ENCODE measurements at regions not wholly inside any gene's neighbourhood (a gene's known extent, or its start where the extent isn't known, plus 50 kb on each side); places are given as distances from the start of the nearest gene placed in this dataset.

- H3K36me3 ChIP-seq, result peaks cover 0 to 46% (median 0%) of the 10 kb centered on the region in 3 donors
- H3K27ac ChIP-seq, result no peak overlapping the region
- H3K9me3 ChIP-seq, result no peaks in the 10 kb centered on the region
- TF ChIP-seq POLR2A (IDR thresholded peaks at IDR 0.05) (no peak), CTCF (IDR thresholded peaks at IDR 0.05) (no peak)
- no peak for DNase-seq (ENCODE audit: low spot score in 2 of 2)
- no peaks in the 10 kb centered on the region for H3K4me1 ChIP-seq
- H3K4me3 ChIP-seq, result no peak overlapping the region
- no peaks in the 10 kb centered on the region for H3K27me3 ChIP-seq
These were observed 102.3 kb downstream of the NOC3L start for GRCh38 chr10:94260455-94260854.

GRCh38 chr10:94264085-94264484, 98.7 kb downstream of the NOC3L start:
- Histone ChIP-seq H3K36me3 (peaks cover 0 to 63% (median 0%) of the 10 kb centered on the region in 3 donors), H3K9me3 (no peaks in the 10 kb centered on the region), H3K27ac (no peak overlapping the region), H3K27me3 (no peaks in the 10 kb centered on the region), H3K4me3 (no peak overlapping the region), H3K4me1 (peaks cover 0 to 3% (median 0%) of the 10 kb centered on the region in 4 donors)
- 62 to 71% methylated on average over 3 of the region's 3 CpGs for WGBS, 2 donors
- DNase-seq (ENCODE audit: low spot score in 2 of 2), result no peak
- TF ChIP-seq EP300 (IDR thresholded peaks at IDR 0.05), result no peak
- no peak for TF ChIP-seq POLR2A (IDR thresholded peaks at IDR 0.05)
- TF ChIP-seq CTCF (IDR thresholded peaks at IDR 0.05), result no peak

- no peak overlapping the region for H3K4me3 ChIP-seq
- H3K36me3 ChIP-seq, result peaks cover 0 to 60% (median 0%) of the 10 kb centered on the region in 3 donors
- H3K4me1 ChIP-seq, result peaks cover 0 to 3% (median 0%) of the 10 kb centered on the region in 4 donors
- no peaks in the 10 kb centered on the region for H3K27me3 ChIP-seq
- TF ChIP-seq POLR2A (IDR thresholded peaks at IDR 0.05), result no peak
- TF ChIP-seq EP300 (IDR thresholded peaks at IDR 0.05), result no peak
- TF ChIP-seq CTCF (IDR thresholded peaks at IDR 0.05), result no peak
- no peaks in the 10 kb centered on the region for H3K9me3 ChIP-seq
- H3K27ac ChIP-seq, result no peak overlapping the region
- WGBS, 2 donors, result 12 to 17% methylated on average over 2 of the region's 2 CpGs
- no peak for DNase-seq (ENCODE audit: low spot score in 2 of 2)
These were observed 96.6 kb downstream of the NOC3L start for GRCh38 chr10:94266091-94266490.

GRCh38 chr10:94268652-94269051, 94.1 kb downstream of the NOC3L start:
- peaks cover 0 to 8% (median 0%) of the 10 kb centered on the region in 4 donors for H3K9me3 ChIP-seq
- 96 to 98% methylated on average over 6 of the region's 6 CpGs for WGBS, 2 donors
- no peak for DNase-seq (ENCODE audit: low spot score in 2 of 2)
- H3K4me1 ChIP-seq, result peaks cover 0 to 3% (median under 1%) of the 10 kb centered on the region in 4 donors
- no peak overlapping the region for H3K4me3 ChIP-seq
- TF ChIP-seq POLR2A (IDR thresholded peaks at IDR 0.05) (no peak), CTCF (IDR thresholded peaks at IDR 0.05) (no peak), EP300 (IDR thresholded peaks at IDR 0.05) (no peak)
- no peaks in the 10 kb centered on the region for H3K27me3 ChIP-seq
- peaks cover 0 to 67% (median 0%) of the 10 kb centered on the region in 3 donors for H3K36me3 ChIP-seq
- H3K27ac ChIP-seq, result no peak overlapping the region

- WGBS, 2 donors, result 61 to 75% methylated on average over 3 to 6 of the region's 6 CpGs
- Histone ChIP-seq H3K9me3 (peaks cover 0 to 8% (median 0%) of the 10 kb centered on the region in 4 donors), H3K4me1 (peaks cover 0 to 14% (median 0%) of the 10 kb centered on the region in 4 donors), H3K4me3 (no peak overlapping the region), H3K27me3 (no peaks in the 10 kb centered on the region), H3K36me3 (peaks cover 0 to 78% (median 0%) of the 10 kb centered on the region in 3 donors), H3K27ac (peak overlapping the region in 1 of 4 donors; percentile 40)
- peak; percentile 42 to 71 for DNase-seq (ENCODE audit: low spot score in 2 of 2)
- TF ChIP-seq EP300 (IDR thresholded peaks at IDR 0.05), result peak in 1 of 2 donors; percentile 65
- no peak for TF ChIP-seq POLR2A (IDR thresholded peaks at IDR 0.05)
These were observed 88.5 kb downstream of the NOC3L start for GRCh38 chr10:94274142-94274787.
